ENCODE measurements at regions not wholly inside any gene's neighbourhood (a gene's known extent, or its start where the extent isn't known, plus 50 kb on each side); places are given as distances from the start of the nearest gene placed in this dataset.

DNA sequence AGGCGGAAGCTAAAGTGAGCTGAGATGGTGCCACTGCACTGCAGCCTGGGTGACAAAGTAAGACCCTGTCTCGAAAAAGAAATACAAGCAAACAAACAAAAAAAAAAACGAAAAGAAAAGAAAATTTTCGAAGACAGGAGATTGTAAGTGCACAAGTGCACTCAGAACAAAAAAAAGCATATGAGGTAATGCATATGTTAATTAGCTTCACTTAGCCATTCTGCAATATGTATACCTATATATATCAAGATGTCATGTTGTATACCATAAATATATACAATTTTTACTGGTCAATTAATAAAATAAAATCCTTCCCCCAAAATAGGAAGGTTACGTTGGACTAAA lies 127.5 kb downstream of the RIN2 start:
- intact Hi-C loops (cut with DNase I) = loop anchor here (5.0 to 10.0 kb wide), 6 partner anchors 59 to 193 kb away; partner anchors contain the start of gene RIN2
- H3K9me3 ChIP-seq = no peaks in the 10 kb centered on the region
- H3K36me3 ChIP-seq = no peaks in the 10 kb centered on the region
- DNase-seq (ENCODE audit: low spot score in 2 of 2) = no peak
- H3K4me1 ChIP-seq = peaks cover 2 to 43% of the 10 kb centered on the region in 2 donors
- H3K4me3 ChIP-seq = peak overlapping the region in 1 of 2 donors; percentile 35
- H3K27me3 ChIP-seq = no peaks in the 10 kb centered on the region
- H3K27ac ChIP-seq = peak overlapping the region; percentile 87 to 90
- TF ChIP-seq, protein P1, sequence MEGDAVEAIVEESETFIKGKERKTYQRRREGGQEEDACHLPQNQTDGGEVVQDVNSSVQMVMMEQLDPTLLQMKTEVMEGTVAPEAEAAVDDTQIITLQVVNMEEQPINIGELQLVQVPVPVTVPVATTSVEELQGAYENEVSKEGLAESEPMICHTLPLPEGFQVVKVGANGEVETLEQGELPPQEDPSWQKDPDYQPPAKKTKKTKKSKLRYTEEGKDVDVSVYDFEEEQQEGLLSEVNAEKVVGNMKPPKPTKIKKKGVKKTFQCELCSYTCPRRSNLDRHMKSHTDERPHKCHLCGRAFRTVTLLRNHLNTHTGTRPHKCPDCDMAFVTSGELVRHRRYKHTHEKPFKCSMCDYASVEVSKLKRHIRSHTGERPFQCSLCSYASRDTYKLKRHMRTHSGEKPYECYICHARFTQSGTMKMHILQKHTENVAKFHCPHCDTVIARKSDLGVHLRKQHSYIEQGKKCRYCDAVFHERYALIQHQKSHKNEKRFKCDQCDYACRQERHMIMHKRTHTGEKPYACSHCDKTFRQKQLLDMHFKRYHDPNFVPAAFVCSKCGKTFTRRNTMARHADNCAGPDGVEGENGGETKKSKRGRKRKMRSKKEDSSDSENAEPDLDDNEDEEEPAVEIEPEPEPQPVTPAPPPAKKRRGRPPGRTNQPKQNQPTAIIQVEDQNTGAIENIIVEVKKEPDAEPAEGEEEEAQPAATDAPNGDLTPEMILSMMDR (IDR thresholded peaks at IDR 0.05) = no peak

DNA sequence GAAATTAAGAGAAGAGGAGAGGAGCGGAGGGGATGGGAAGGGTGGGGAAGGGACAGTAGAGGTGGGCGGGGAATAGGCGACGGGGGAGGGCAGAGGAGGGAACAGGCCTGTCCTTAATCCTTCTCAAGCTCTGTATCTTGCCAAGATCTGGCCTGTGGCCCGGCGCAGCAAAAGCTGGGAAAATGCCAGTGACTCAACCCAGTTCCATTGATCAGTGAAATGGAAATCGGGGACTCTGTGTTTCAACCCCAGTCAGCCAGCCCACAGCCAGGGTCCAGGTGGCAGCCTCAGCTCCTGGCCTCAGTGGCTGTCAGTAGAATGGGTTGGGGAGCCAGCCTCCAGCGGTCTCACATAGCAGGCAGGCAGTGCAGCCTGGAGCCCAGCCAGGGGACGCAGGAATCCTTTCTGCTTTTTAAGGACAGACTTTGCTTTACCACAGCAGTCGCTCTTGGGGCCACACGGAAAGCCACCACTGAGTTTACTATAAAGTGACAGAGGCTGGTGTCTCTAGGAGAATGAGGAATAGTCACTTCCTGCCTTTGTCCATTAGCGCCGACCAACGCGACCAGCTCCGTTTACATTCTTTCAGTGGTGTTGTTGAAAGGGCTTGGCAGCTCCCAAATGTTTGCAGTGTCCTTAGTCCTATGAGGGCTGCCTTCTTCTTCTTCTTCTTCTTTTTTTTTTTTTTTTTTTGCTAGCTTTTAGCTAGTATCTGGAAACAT lies 128.0 kb downstream of the RIN2 start:
- peak in 1 of 2 donors; percentile 72 for DNase-seq (ENCODE audit: low spot score in 2 of 2)
- peak overlapping the region; percentile 33 to 35 for H3K4me3 ChIP-seq
- H3K4me1 ChIP-seq = peaks cover 2 to 43% of the 10 kb centered on the region in 2 donors
- H3K27me3 ChIP-seq = no peaks in the 10 kb centered on the region
- no peaks in the 10 kb centered on the region for H3K9me3 ChIP-seq
- intact Hi-C loops (cut with DNase I) = loop anchor here (2.0 to 10.0 kb wide), 7 partner anchors 59 to 194 kb away; partner anchors contain the start of gene RIN2
- peak overlapping the region; percentile 87 to 90 for H3K27ac ChIP-seq
- TF ChIP-seq, protein P1 (IDR thresholded peaks at IDR 0.05) = no peak
- no peaks in the 10 kb centered on the region for H3K36me3 ChIP-seq

DNA sequence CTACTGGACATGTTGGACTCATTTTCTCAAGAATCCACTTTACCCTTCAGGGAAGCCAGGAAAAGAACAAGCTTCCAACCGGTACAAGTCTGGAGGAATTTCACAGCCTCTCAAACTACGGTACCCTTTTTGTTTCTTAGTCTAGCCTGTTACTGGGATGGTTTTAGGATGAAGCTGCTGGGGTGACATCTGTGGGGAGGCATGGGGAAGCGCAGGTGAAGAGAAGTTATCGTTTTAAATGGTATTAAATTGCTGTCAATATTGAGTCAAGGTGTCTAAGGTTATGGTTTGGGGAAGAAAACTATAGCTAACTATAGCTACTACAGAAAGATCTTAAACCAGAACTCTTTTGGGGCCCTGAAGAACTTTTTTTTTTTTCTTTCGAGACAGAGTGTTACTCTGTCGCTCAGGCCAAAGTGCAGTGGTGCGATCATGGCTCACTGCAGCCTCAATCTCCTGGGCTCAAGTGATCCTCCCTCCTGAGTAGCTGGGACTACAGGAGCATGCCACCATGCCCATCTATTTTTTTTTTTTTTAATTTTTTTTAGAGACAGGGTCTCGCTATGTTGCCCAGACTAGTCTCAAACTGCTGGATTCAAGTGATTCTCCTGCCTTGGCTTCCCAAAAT lies 128.7 kb downstream of the RIN2 start:
- H3K27me3 ChIP-seq = no peaks in the 10 kb centered on the region
- intact Hi-C loops (cut with DNase I) = loop anchor here (2.0 to 10.0 kb wide), 7 partner anchors 58 to 194 kb away; partner anchors contain the start of gene RIN2
- TF ChIP-seq, protein P1 (IDR thresholded peaks at IDR 0.05) = no peak
- H3K27ac ChIP-seq = peak overlapping the region; percentile 87 to 90
- H3K36me3 ChIP-seq = no peaks in the 10 kb centered on the region
- H3K4me1 ChIP-seq = peaks cover 2 to 43% of the 10 kb centered on the region in 2 donors
- peak overlapping the region; percentile 33 to 35 for H3K4me3 ChIP-seq
- H3K9me3 ChIP-seq = no peaks in the 10 kb centered on the region
- DNase-seq (ENCODE audit: low spot score in 2 of 2) = no peak

DNA sequence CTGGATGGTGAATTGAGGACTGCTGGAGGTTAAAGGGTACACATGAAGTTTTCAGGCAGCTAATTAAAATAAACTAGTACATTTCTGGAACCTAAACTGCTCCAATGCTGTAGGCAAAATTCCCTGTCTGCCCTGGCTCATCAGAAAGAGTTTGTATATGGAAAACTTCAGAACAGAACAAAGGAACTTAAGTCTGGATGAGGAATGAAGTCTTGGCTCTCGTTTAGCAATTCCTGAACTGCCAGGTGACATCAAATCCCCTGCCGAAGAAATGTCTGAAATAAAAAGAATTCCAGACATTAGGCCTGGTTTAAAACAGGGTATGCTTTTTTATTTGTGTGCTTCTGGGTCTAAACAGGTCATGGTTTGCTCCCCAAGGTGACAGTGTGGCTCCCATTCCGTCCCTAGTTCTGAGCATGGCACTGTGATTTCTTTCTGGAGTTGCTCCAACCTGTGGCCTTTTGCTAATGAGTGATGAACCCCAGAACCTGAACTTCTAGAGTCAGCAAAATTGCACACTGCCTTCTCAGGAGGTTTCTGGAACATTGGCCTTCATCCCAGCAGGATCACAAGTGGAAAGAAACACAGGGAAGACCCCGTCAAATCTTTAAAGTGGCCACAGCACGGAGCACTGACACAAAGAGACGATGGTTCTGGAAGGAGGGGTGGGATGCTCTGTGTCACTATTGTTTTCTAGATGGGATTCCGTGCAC lies 129.4 kb upstream of the NAA20 start:
- TF ChIP-seq, protein P1 (IDR thresholded peaks at IDR 0.05) = no peak
- Histone ChIP-seq H3K4me1 (peaks cover 2 to 43% of the 10 kb centered on the region in 2 donors), H3K27me3 (no peaks in the 10 kb centered on the region), H3K4me3 (peak overlapping the region in 1 of 2 donors; percentile 33), H3K36me3 (no peaks in the 10 kb centered on the region), H3K9me3 (no peaks in the 10 kb centered on the region), H3K27ac (peak overlapping the region; percentile 87 to 90)
- DNase-seq (ENCODE audit: low spot score in 2 of 2) = no peak
- intact Hi-C loops (cut with DNase I) = loop anchor here (2.0 to 10.0 kb wide), 7 partner anchors 57 to 195 kb away; partner anchors contain the start of gene RIN2

DNA sequence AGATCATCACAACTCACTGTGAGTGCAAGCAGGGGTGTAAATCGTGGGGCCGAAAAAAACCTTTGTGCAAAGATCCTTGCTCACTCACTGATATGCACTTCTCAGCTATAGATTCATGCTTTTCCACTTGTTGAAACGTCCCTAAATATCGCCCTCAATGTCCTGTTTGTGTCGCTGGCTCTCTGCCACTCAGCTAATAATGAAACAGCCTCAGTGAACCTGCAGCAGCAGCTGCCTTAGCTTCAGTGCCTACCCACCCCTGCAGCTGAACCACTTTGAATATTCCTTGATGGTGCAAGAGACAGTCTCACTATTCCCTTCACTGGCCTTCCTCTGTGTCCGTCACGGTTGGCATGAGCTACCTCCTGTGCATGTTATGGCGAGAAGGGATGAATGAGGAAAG lies 128.9 kb upstream of the NAA20 start:
- Histone ChIP-seq H3K36me3 (no peaks in the 10 kb centered on the region), H3K4me1 (peaks cover 2 to 43% of the 10 kb centered on the region in 2 donors), H3K9me3 (no peaks in the 10 kb centered on the region), H3K4me3 (peak overlapping the region in 1 of 2 donors; percentile 55), H3K27ac (peak overlapping the region; percentile 87 to 90), H3K27me3 (no peaks in the 10 kb centered on the region)
- intact Hi-C loops (cut with DNase I) = loop anchor here (5.0 to 10.0 kb wide), 6 partner anchors 57 to 196 kb away; partner anchors contain the start of gene RIN2
- DNase-seq (ENCODE audit: low spot score in 2 of 2) = no peak
- TF ChIP-seq, protein P1 (IDR thresholded peaks at IDR 0.05) = no peak
